HG03060 (cell line): ENCODE measurements at regions not wholly inside any gene's neighbourhood (a gene's known extent, or its start where the extent isn't known, plus 50 kb on each side); places are given as distances from the start of the nearest gene placed in this dataset.
"Not testable (repeated sequence)": the region's sequence is repeated elsewhere in the genome, so short reads cannot be mapped to it uniquely, and the experiment has no call there.

ENCODE experiments used
- ATAC-seq: cut with Tn5 transposase; IDR thresholded peaks from one replicate; pipeline ENCODE4 v1.9.1; 2021; ENCODE audit warnings: low read depth, moderate number of reproducible peaks; ENCODE audit not compliant: unreplicated experiment

- not testable (repeated sequence) for ATAC-seq
Observed at GRCh38 chr1:121558034-121558433, 373.3 kb downstream of the SRGAP2C start.

- no peak for ATAC-seq
Observed at GRCh38 chr1:121558514-121558913, 373.7 kb downstream of the SRGAP2C start.

- ATAC-seq, result no peak
Observed at GRCh38 chr1:121566346-121566745, 381.6 kb downstream of the SRGAP2C start.

- no peak for ATAC-seq
Observed at GRCh38 chr1:121569428-121569827, 384.7 kb downstream of the SRGAP2C start.

- ATAC-seq, result not testable (repeated sequence)
Observed at GRCh38 chr1:121573881-121574504, 389.2 kb downstream of the SRGAP2C start.

- not testable (repeated sequence) for ATAC-seq
Observed at GRCh38 chr1:121574505-121574899, 389.7 kb downstream of the SRGAP2C start.

GRCh38 chr1:121582898-121583297, 398.1 kb downstream of the SRGAP2C start:
- not testable (repeated sequence) for ATAC-seq

GRCh38 chr1:121586369-121587229, 401.8 kb downstream of the SRGAP2C start:
- ATAC-seq, result no peak

GRCh38 chr1:121587230-121587569, 402.4 kb downstream of the SRGAP2C start:
- no peak for ATAC-seq

GRCh38 chr1:121587777-121588176, 403.0 kb downstream of the SRGAP2C start:
- ATAC-seq, result no peak

- no peak for ATAC-seq
Observed at GRCh38 chr1:121594096-121594495, 409.3 kb downstream of the SRGAP2C start.

GRCh38 chr1:121595089-121595488, 410.3 kb downstream of the SRGAP2C start:
- ATAC-seq, result no peak

GRCh38 chr1:121604843-121605444, 420.2 kb downstream of the SRGAP2C start:
- not testable (repeated sequence) for ATAC-seq

- not testable (repeated sequence) for ATAC-seq
Observed at GRCh38 chr1:121607499-121607898, 422.7 kb downstream of the SRGAP2C start.
